ENCODE measurements at regions not wholly inside any gene's neighbourhood (a gene's known extent, or its start where the extent isn't known, plus 50 kb on each side); places are given as distances from the start of the nearest gene placed in this dataset.

DNA sequence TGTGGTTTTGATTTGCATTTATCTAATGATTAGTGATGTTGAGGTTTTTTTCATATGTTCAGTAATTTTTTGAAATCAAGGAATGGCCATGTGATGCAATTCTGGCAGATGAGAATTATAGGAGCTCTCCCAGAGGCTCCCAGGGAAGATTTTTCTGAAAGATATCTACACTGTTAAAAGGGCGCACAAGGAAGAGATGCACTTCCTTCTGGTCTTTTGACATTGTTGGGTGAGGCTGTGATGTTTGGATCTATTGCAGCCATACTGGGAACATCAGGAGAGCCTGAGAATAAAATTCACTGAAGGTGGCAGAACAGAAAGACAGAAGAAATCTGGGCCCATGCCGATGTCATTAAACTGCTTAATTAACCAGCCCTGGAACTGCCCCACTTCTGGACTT is 108.5 kb downstream of the DDX1 start:
- Histone ChIP-seq H3K4me3 (no peak overlapping the region), H3K4me1 (no peaks in the 10 kb centered on the region), H3K27ac (no peak overlapping the region), H3K9me3 (no peaks in the 10 kb centered on the region), H3K27me3 (no peaks in the 10 kb centered on the region), H3K36me3 (replicated peaks in 1 of 2; ENCODE audit: insufficient read depth in 1 of 2, low read depth in 2 of 2) (no peaks in the 10 kb centered on the region)
- WGBS, 2 donors: 98% methylated on average over 2 of the region's 2 CpGs
- intact Hi-C loops (cut with DNase I): no loop called here
- TF ChIP-seq, protein P1, sequence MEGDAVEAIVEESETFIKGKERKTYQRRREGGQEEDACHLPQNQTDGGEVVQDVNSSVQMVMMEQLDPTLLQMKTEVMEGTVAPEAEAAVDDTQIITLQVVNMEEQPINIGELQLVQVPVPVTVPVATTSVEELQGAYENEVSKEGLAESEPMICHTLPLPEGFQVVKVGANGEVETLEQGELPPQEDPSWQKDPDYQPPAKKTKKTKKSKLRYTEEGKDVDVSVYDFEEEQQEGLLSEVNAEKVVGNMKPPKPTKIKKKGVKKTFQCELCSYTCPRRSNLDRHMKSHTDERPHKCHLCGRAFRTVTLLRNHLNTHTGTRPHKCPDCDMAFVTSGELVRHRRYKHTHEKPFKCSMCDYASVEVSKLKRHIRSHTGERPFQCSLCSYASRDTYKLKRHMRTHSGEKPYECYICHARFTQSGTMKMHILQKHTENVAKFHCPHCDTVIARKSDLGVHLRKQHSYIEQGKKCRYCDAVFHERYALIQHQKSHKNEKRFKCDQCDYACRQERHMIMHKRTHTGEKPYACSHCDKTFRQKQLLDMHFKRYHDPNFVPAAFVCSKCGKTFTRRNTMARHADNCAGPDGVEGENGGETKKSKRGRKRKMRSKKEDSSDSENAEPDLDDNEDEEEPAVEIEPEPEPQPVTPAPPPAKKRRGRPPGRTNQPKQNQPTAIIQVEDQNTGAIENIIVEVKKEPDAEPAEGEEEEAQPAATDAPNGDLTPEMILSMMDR (IDR thresholded peaks at IDR 0.05): no peak
- no peak for TF ChIP-seq POLR2A (IDR thresholded peaks at IDR 0.05)
- DNase-seq (no peak), ATAC-seq (no peak)

- no peaks in the 10 kb centered on the region for H3K27me3 ChIP-seq
- no peak for DNase-seq
- no peaks in the 10 kb centered on the region for H3K9me3 ChIP-seq
- intact Hi-C loops (cut with DNase I): no loop called here
- no peak overlapping the region for H3K4me3 ChIP-seq
- TF ChIP-seq, protein P1 (IDR thresholded peaks at IDR 0.05): no peak
- no peak for TF ChIP-seq POLR2A (IDR thresholded peaks at IDR 0.05)
- no peak for ATAC-seq
- WGBS, 2 donors: 67% methylated on average over 7 of the region's 7 CpGs
- H3K27ac ChIP-seq: no peak overlapping the region
- H3K36me3 ChIP-seq (replicated peaks in 1 of 2; ENCODE audit: insufficient read depth in 1 of 2, low read depth in 2 of 2): no peaks in the 10 kb centered on the region
- no peaks in the 10 kb centered on the region for H3K4me1 ChIP-seq
Measured at GRCh38 chr2:15700599-15701340, 109.1 kb downstream of the DDX1 start.

DNA sequence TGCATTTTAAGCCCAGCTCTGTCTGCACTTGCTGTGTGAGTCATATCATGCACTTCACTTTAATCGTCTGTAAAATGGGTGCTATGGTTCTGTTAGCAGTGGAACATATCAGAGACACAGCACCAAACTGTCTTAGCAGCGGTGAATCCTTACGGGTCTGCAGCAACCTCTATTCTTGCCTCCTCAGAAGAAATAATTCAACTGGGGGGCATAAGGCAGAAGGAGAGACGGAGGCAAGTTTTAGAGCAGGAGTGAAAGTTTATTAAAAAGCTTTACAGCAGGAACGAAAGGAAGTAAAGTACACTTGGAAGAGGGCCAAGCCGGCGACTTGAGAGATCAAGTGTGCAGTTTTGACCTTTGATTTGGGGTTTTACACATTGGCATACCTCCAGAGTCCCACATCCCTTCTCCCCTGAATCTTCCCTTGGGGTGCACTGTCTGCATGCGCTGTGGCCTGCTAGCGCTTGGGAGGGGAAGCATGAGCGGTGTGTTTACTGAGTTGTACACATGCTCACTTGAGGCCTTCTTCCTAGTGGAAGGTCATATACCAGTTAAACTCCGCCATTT is 109.8 kb downstream of the DDX1 start:
- Histone ChIP-seq H3K27ac (no peak overlapping the region), H3K27me3 (no peaks in the 10 kb centered on the region), H3K4me1 (no peaks in the 10 kb centered on the region), H3K4me3 (no peak overlapping the region), H3K9me3 (no peaks in the 10 kb centered on the region), H3K36me3 (replicated peaks in 1 of 2; ENCODE audit: insufficient read depth in 1 of 2, low read depth in 2 of 2) (no peaks in the 10 kb centered on the region)
- 65 to 71% methylated on average over 11 of the region's 11 CpGs for WGBS, 2 donors
- DNase-seq: no peak
- no peak for TF ChIP-seq POLR2A (IDR thresholded peaks at IDR 0.05)
- TF ChIP-seq, protein P1 (IDR thresholded peaks at IDR 0.05): no peak
- ATAC-seq: no peak
- intact Hi-C loops (cut with DNase I): no loop called here

DNA sequence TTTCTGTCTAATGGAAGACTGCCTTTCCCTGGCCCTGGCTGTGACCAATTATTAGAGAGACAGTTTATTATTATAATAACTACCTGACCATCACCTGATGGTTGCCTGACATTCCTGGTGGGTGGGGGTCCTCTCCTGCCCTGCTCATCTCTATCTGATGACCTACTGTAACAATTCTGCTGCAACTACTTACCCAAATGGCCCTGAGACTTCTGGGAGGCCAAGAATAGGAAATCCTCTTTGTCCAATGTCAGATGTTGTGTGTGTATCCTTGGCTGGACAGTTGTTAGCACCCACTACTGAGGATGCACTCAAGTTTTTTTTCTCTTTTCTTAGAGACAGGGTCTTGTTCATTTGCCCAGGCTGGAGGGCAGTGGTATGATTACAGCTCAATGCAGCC is 110.3 kb downstream of the DDX1 start:
- no peak overlapping the region for H3K27ac ChIP-seq
- intact Hi-C loops (cut with DNase I): no loop called here

More for the DNA sequence above, 110.3 kb downstream of the DDX1 start:
- no peak for ATAC-seq
- H3K4me1 ChIP-seq: no peaks in the 10 kb centered on the region
- H3K4me3 ChIP-seq: no peak overlapping the region
- TF ChIP-seq, protein P1 (IDR thresholded peaks at IDR 0.05): no peak
- TF ChIP-seq POLR2A (IDR thresholded peaks at IDR 0.05): no peak
- no peaks in the 10 kb centered on the region for H3K36me3 ChIP-seq (replicated peaks in 1 of 2; ENCODE audit: insufficient read depth in 1 of 2, low read depth in 2 of 2)
- no peak for DNase-seq
- H3K27me3 ChIP-seq: no peaks in the 10 kb centered on the region
- no peaks in the 10 kb centered on the region for H3K9me3 ChIP-seq

Measured in body of pancreas (tissue), 4 donors.